OCI-LY1 (cell line): ENCODE measurements at regions not wholly inside any gene's neighbourhood (a gene's known extent, or its start where the extent isn't known, plus 50 kb on each side); places are given as distances from the start of the nearest gene placed in this dataset.

Source experiments
- CTCF ChIP-seq: fragments of 200-600 bp; sonication (generic), shearing (Covaris generic); IDR thresholded peaks from 2 replicates; pipeline ENCODE4 v1.5.1; 2017; ENCODE audit warnings: mild to moderate bottlenecking, antibody characterized with exemption, low read length, moderate library complexity, mixed read lengths
- EZH2 ChIP-seq: fragments of 200-600 bp; sonication (generic), shearing (Covaris generic); IDR thresholded peaks from 2 replicates; pipeline ENCODE4 v1.8.0; 2017; ENCODE audit warnings: borderline replicate concordance, mixed run types, mild to moderate bottlenecking, antibody characterized with exemption, low read length, moderate library complexity, mixed read lengths

- TF ChIP-seq CTCF = no peak
- TF ChIP-seq EZH2 = no peak
These were observed 222.5 kb downstream of the IRF8 start for GRCh38 chr16:86121374-86122010.
